Ovary (tissue), 7 donors: ENCODE measurements at regions not wholly inside any gene's neighbourhood (a gene's known extent, or its start where the extent isn't known, plus 50 kb on each side); places are given as distances from the start of the nearest gene placed in this dataset.
"Not testable (repeated sequence)": the region's sequence is repeated elsewhere in the genome, so short reads cannot be mapped to it uniquely, and the experiment has no call there.

Source experiments
- DNase-seq, 5 donors: peaks; one replicate each; pipeline ENCODE4 v3.0.0-alpha.2; 2019 to 2020
- H3K27ac ChIP-seq, 2 donors: fragments of 200-600 bp; one replicate each; pipeline versions ENCODE4 v1.5.1 to v1.8.0; 2019 to 2022
- H3K27me3 ChIP-seq: fragments of 200-600 bp; one replicate; pipeline ENCODE4 v1.8.0; 2022
- H3K36me3 ChIP-seq: fragments of 200-600 bp; sonication (generic); one replicate; pipeline ENCODE4 v1.5.1; 2019
- H3K4me1 ChIP-seq: one replicate; pipeline ENCODE4 v1.8.1; 2013; ENCODE audit warnings: mild to moderate bottlenecking, moderate library complexity; ENCODE audit not compliant: insufficient read depth
- H3K4me3 ChIP-seq: fragments of 200-600 bp; sonication (generic); one replicate; pipeline ENCODE4 v1.5.1; 2017
- H3K9me3 ChIP-seq, 2 donors: fragments of 200-600 bp in 1 of 2; sonication (generic) in 1 of 2; one replicate each; pipeline versions ENCODE4 v1.5.1 to v1.8.1; 2013 to 2019; ENCODE audit warnings: mild to moderate bottlenecking in 1 of 2, moderate library complexity in 1 of 2
- EP300 ChIP-seq: sonication (generic); formaldehyde crosslinking; IDR thresholded peaks from one replicate; pipeline ENCODE4 v1.6.1; 2017; ENCODE audit warnings: antibody characterized with exemption
- POLR2A ChIP-seq: fragments of 450-650 bp; IDR thresholded peaks from one replicate; pipeline ENCODE4 v1.6.1; 2017; ENCODE audit warnings: antibody characterized with exemption, mild to moderate bottlenecking, moderate library complexity
- WGBS, 3 donors: extraction: QIAGEN DNeasy Blood & Tissue Kit in 1 of 3; methylation state at CpG; one replicate each; pipeline versions ENCODE4 v1.1.5 to v1.1.7; 2013 to 2017; 5-methylcytosine and 5-hydroxymethylcytosine counted together
- intact Hi-C, 4 donors: fragments of 100-400 bp; cut with DNase I; formaldehyde crosslinking; loops; one replicate each; pipeline versions ENCODE4 v1.11.0 to v1.15.1; 2022 to 2023
- TF ChIP-seq, protein P1 (sequence below), 3 donors: fragments of 450-650 bp in 2 of 3; fragments of 200-600 bp in 1 of 3; IDR thresholded peaks; one replicate each; pipeline versions ENCODE4 v1.5.1 to v1.8.0; 2016 to 2022; ENCODE audit warnings: antibody characterized with exemption in 3 of 3, mild to moderate bottlenecking in 1 of 3
- donor health status: DM: no; HTN: no; CAD: no; lungs with moderate emphysema.
- donor health status: DM: no; HTN: no; CAD: no.
- donor health status: Bipolar disorder and iron deficiency.
- donor health status: DM: no; HTN: no; CAD: no.
- donor health status: DM: yes; HTN: yes; CAD: no.

DNA sequence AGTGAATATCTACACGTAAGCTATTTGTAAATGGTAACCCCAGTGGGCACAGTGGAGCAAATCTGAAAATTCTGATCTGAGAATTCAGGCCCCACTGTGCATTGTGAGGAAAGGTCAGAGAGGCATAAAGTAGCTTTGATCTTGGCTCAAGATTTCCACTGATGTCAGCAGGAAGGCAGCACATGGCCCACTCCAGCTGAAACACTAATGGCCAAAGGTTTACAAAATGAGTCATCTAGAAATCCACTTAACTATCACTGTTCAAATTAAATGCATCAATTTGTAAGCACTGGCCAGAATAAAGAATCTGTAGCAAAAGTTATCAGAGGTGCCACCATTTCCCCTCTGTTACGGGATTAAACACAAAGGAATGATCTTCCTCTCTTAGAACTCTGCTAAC, 191.6 kb downstream of the C9orf152 start:
- 94 to 96% (median 94%) methylated on average over 2 of the region's 2 CpGs for WGBS, 3 donors
- H3K4me1 ChIP-seq = no peaks in the 10 kb centered on the region
- no peak overlapping the region for H3K27ac ChIP-seq
- no peaks in the 10 kb centered on the region for H3K9me3 ChIP-seq
- H3K36me3 ChIP-seq = no peaks in the 10 kb centered on the region
- DNase-seq = no peak
- no peaks in the 10 kb centered on the region for H3K27me3 ChIP-seq
- no peak for TF ChIP-seq POLR2A
- TF ChIP-seq, protein P1, sequence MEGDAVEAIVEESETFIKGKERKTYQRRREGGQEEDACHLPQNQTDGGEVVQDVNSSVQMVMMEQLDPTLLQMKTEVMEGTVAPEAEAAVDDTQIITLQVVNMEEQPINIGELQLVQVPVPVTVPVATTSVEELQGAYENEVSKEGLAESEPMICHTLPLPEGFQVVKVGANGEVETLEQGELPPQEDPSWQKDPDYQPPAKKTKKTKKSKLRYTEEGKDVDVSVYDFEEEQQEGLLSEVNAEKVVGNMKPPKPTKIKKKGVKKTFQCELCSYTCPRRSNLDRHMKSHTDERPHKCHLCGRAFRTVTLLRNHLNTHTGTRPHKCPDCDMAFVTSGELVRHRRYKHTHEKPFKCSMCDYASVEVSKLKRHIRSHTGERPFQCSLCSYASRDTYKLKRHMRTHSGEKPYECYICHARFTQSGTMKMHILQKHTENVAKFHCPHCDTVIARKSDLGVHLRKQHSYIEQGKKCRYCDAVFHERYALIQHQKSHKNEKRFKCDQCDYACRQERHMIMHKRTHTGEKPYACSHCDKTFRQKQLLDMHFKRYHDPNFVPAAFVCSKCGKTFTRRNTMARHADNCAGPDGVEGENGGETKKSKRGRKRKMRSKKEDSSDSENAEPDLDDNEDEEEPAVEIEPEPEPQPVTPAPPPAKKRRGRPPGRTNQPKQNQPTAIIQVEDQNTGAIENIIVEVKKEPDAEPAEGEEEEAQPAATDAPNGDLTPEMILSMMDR (IDR thresholded peaks at IDR 0.05) = no peak
- no peak for TF ChIP-seq EP300
- intact Hi-C loops = no loop called here
- H3K4me3 ChIP-seq = no peak overlapping the region

DNA sequence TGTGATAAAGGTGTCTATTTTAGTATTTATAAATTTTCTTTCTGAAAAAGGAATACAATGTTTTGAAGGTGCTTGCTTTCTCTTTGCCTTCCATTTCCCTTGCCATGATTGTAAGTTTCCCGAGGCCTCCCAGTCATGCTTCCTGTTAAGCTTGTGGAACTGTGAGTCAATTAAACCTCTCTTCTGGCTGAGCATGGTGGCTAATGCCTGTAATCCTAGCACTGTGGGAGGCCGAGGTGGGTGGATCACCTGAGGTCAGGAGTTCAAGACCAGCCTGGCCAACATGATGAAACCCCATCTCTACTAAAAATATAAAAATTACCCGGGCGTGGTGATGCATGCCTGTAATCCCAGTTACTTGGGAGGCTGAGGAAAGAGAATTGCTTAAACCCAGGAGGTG, 187.7 kb downstream of the C9orf152 start:
- H3K4me3 ChIP-seq, DNase-seq, H3K4me1 ChIP-seq, H3K36me3 ChIP-seq, H3K27me3 ChIP-seq, H3K9me3 ChIP-seq, intact Hi-C loops, H3K27ac ChIP-seq: not testable (repeated sequence)
- 80 to 94% (median 86%) methylated on average over 4 of the region's 4 CpGs for WGBS, 3 donors

DNA sequence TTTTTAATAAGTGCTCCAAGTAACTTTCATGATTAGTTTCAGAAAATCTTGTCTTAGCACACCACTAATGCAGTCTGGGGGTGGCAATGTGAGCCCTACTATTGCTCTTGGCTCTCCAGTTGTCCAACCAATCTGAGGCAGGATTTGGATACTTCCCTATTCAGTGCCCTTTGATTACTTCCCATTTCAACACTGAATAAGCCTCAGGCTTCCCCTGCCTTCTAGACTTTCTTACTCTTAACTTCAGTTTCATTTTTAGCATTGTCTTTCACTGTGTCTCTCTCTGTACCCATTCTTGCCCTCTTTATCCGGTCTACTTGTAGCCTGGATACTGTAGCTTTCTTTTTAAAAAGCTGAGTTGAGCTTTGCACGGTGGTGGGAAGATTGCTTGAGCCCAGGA, 186.1 kb downstream of the C9orf152 start:
- WGBS, 3 donors = 82 to 86% (median 85%) methylated on average over 2 of the region's 2 CpGs
- no peaks in the 10 kb centered on the region for H3K4me1 ChIP-seq
- no peaks in the 10 kb centered on the region for H3K9me3 ChIP-seq
- TF ChIP-seq POLR2A = no peak
- TF ChIP-seq EP300 = no peak
- TF ChIP-seq, protein P1 (IDR thresholded peaks at IDR 0.05) = no peak
- H3K4me3 ChIP-seq = no peak overlapping the region
- DNase-seq = no peak
- intact Hi-C loops = no loop called here
- H3K27ac ChIP-seq = no peak overlapping the region
- H3K27me3 ChIP-seq = no peaks in the 10 kb centered on the region
- no peaks in the 10 kb centered on the region for H3K36me3 ChIP-seq

DNA sequence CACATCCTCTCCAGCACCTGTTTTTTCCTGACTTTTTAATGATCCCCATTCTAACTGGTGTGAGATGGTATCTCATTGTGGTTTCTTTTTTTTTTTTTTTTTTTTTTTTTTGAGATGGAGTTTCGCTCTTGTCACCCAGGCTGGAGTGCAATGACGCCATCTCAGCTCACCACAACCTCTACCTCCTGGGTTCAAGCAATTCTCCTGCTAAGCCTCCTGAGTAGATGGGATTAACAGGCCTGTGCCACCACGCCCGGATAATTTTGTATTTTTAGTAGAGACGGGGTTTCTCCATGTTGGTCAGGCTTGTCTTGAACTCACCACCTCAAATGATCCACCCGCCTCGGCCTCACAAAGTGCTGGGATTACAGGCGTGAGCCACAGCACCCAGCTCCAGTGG, 184.7 kb downstream of the C9orf152 start:
- H3K4me3 ChIP-seq, H3K27me3 ChIP-seq, H3K4me1 ChIP-seq, intact Hi-C loops, DNase-seq, H3K36me3 ChIP-seq, H3K9me3 ChIP-seq, H3K27ac ChIP-seq: not testable (repeated sequence)
- WGBS, 3 donors = 91 to 99% (median 99%) methylated on average over 8 of the region's 8 CpGs

DNA sequence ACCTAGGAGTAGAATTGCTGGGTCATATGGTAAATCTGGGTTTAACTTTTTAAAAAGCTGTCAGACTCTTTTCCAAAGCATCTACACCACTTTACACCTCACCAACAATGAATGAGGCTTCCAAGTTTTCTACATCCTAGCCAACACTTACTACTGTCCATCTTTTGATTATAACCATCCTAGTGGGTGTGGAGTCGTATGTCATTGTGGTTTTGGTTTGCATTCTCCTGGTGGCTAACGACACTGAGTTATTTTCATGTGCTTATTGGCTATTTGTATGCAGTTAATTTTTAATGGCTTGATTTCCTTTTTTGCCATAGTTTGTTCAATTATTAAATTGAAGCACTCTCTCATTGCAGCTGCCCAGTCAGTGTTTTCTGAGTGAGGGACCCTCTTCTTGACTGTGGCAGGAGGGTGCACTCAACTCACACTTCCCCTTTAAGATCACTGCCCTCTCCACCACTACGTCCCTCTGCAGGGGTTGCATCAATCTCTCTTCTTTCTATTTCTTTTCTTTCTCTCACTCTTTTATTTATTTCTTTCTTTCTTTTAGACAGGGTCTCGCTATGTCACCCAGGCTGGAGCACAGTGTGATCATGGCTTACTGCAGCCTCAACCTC, 182.3 kb downstream of the C9orf152 start:
- no peaks in the 10 kb centered on the region for H3K4me1 ChIP-seq
- H3K27me3 ChIP-seq = no peaks in the 10 kb centered on the region
- WGBS, 3 donors = 93 to 96% (median 94%) methylated on average over 4 of the region's 4 CpGs
- H3K27ac ChIP-seq = no peak overlapping the region
- DNase-seq = no peak
- H3K4me3 ChIP-seq = no peak overlapping the region
- intact Hi-C loops = loop anchor here in 1 of 4 donors (2.0 kb wide), 1 partner anchor 49 kb away; no protein-coding TSS in a partner anchor
- no peaks in the 10 kb centered on the region for H3K36me3 ChIP-seq
- no peaks in the 10 kb centered on the region for H3K9me3 ChIP-seq
- no peak for TF ChIP-seq POLR2A
- TF ChIP-seq, protein P1 (IDR thresholded peaks at IDR 0.05) = no peak
- no peak for TF ChIP-seq EP300
